Head of caudate nucleus (tissue), 42 donors: ENCODE measurements at regions not wholly inside any gene's neighbourhood (a gene's known extent, or its start where the extent isn't known, plus 50 kb on each side); places are given as distances from the start of the nearest gene placed in this dataset.
"Not testable (repeated sequence)": the region's sequence is repeated elsewhere in the genome, so short reads cannot be mapped to it uniquely, and the experiment has no call there.

Source experiments
- DNase-seq, 42 donors: peaks; one replicate each; pipeline versions ENCODE4 v3.0.0 to v3.0.0-alpha.2; 2020 to 2021; ENCODE audit warnings: mixed read lengths in 7 of 42
- intact Hi-C: fragments of 100-400 bp; cut with DNase I; formaldehyde crosslinking; loops from one replicate; pipeline ENCODE4 v1.15.0; 2022

GRCh38 chr18:76057386-76057785, 437.7 kb downstream of the ZNF516 start:
- intact Hi-C loops: no loop called here
- peak in 1 of 42 donors; percentile 29 for DNase-seq

- intact Hi-C loops: no loop called here
- peak in 1 of 42 donors; percentile 20 for DNase-seq
Measured at GRCh38 chr18:76056471-76057110, 438.5 kb downstream of the ZNF516 start.

GRCh38 chr18:76055578-76055977, 439.5 kb downstream of the ZNF516 start:
- no peak for DNase-seq
- intact Hi-C loops: no loop called here

- intact Hi-C loops: no loop called here
- no peak for DNase-seq
Measured at GRCh38 chr18:76055025-76055424, 440.0 kb downstream of the ZNF516 start.

GRCh38 chr18:76054156-76054555, 440.9 kb downstream of the ZNF516 start:
- no peak for DNase-seq
- intact Hi-C loops: no loop called here

- intact Hi-C loops: no loop called here
- DNase-seq: no peak
Measured at GRCh38 chr18:76053551-76053950, 441.5 kb downstream of the ZNF516 start.

GRCh38 chr18:76052227-76052595, 442.8 kb downstream of the ZNF516 start:
- intact Hi-C loops: no loop called here
- DNase-seq: no peak

GRCh38 chr18:76051396-76052226, 443.4 kb downstream of the ZNF516 start:
- no peak for DNase-seq
- intact Hi-C loops: no loop called here

GRCh38 chr18:76046221-76046620, 448.8 kb downstream of the ZNF516 start:
- no peak for DNase-seq

GRCh38 chr18:76042511-76042910, 452.5 kb downstream of the ZNF516 start:
- DNase-seq: no peak
- intact Hi-C loops: no loop called here

More at GRCh38 chr18:76046221-76046620, 448.8 kb downstream of the ZNF516 start:
- intact Hi-C loops: no loop called here

GRCh38 chr18:76018210-76018609, 476.8 kb downstream of the ZNF516 start:
- no peak for DNase-seq
- intact Hi-C loops: no loop called here

- intact Hi-C loops: no loop called here
- DNase-seq: no peak
Measured at GRCh38 chr18:76013057-76013456, 482.0 kb downstream of the ZNF516 start.

GRCh38 chr18:76005632-76006208, 489.3 kb downstream of the ZNF516 start:
- intact Hi-C loops: no loop called here
- DNase-seq: no peak

- intact Hi-C loops, DNase-seq: not testable (repeated sequence)
Measured at GRCh38 chr18:75987913-75988312, 507.1 kb downstream of the ZNF516 start.

- intact Hi-C loops: no loop called here
- no peak for DNase-seq
Measured at GRCh38 chr18:75984853-75985252, 510.2 kb downstream of the ZNF516 start.

- DNase-seq: no peak
- intact Hi-C loops: no loop called here
Measured at GRCh38 chr18:75981102-75981501, 513.9 kb downstream of the ZNF516 start.

GRCh38 chr18:75977081-75977480, 518.0 kb downstream of the ZNF516 start:
- intact Hi-C loops: no loop called here
- no peak for DNase-seq

- no peak for DNase-seq
- intact Hi-C loops: no loop called here
Measured at GRCh38 chr18:75970212-75970611, 524.8 kb downstream of the ZNF516 start.

- DNase-seq: no peak
- intact Hi-C loops: no loop called here
Measured at GRCh38 chr18:75966431-75966830, 528.6 kb downstream of the ZNF516 start.

- DNase-seq: no peak
- intact Hi-C loops: no loop called here
Measured at GRCh38 chr18:75962036-75962572, 532.9 kb downstream of the ZNF516 start.
